Activated naive CD4-positive, alpha-beta T cell treated with anti-CD3 and anti-CD28 coated beads for 36 hours (primary cell): ENCODE measurements at regions not wholly inside any gene's neighbourhood (a gene's known extent, or its start where the extent isn't known, plus 50 kb on each side); places are given as distances from the start of the nearest gene placed in this dataset.

ENCODE experiments used
- CTCF ChIA-PET: fragments of 350-600 bp; sonication (Branson Sonifier 250); formaldehyde crosslinking; loops from one replicate; lab custom pipeline; 2021; ENCODE audit warnings: antibody characterized with exemption; lab: Charles Lee
- DNase-seq: peaks from one replicate; pipeline ENCODE4 v3.0.0-alpha.2; 2020
- H3K27ac Mint-ChIP-seq: one replicate; pipeline ENCODE4 v1.8.0; 2021; ENCODE audit warnings: mild to moderate bottlenecking, mixed read lengths
- H3K27me3 Mint-ChIP-seq: one replicate; pipeline ENCODE4 v1.8.0; 2021; ENCODE audit warnings: low read depth, mixed read lengths
- H3K36me3 Mint-ChIP-seq: one replicate; pipeline ENCODE4 v1.8.0; 2021; ENCODE audit warnings: low read depth, mixed read lengths
- H3K4me1 Mint-ChIP-seq: one replicate; pipeline ENCODE4 v1.8.0; 2021; ENCODE audit warnings: low read depth, mixed read lengths
- H3K4me3 Mint-ChIP-seq: one replicate; pipeline ENCODE4 v1.8.0; 2021; ENCODE audit warnings: mild to moderate bottlenecking, moderate library complexity, mixed read lengths
- H3K9me3 Mint-ChIP-seq: one replicate; pipeline ENCODE4 v1.8.0; 2021; ENCODE audit warnings: mixed read lengths
- intact Hi-C: fragments of 100-400 bp; cut with micrococcal nuclease; formaldehyde crosslinking; loops from one replicate; pipeline ENCODE4 v1.15.1; 2023

DNA sequence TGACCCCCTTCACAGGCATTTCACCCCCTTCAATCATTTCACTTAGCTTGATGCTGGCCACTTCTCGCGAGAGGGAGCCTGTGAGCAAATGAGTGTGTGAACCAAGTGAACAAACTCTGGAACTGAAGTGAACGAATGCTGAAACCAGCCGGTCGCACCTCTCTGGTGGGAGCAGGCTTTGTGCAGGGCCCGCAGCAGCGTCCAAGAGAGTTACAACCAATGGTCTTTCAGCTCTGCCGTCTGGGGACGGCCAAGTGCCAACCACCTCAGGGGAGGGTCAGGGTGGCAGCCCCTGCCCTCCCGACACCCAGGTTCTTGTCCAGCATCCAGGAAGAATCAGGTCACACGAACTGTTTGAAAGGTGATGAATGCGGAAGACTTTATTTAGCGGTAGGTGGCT is 764.0 kb downstream of the SUCLG1 start:
- no peaks in the 10 kb centered on the region for H3K4me1 Mint-ChIP-seq
- intact Hi-C loops, result no loop called here
- peaks cover 2% of the 10 kb centered on the region for H3K9me3 Mint-ChIP-seq
- CTCF ChIA-PET, result no interaction called here
- H3K4me3 Mint-ChIP-seq, result no peak overlapping the region
- H3K27ac Mint-ChIP-seq, result no peak overlapping the region
- no peak for DNase-seq
- H3K27me3 Mint-ChIP-seq, result no peaks in the 10 kb centered on the region
- H3K36me3 Mint-ChIP-seq, result no peaks in the 10 kb centered on the region

DNA sequence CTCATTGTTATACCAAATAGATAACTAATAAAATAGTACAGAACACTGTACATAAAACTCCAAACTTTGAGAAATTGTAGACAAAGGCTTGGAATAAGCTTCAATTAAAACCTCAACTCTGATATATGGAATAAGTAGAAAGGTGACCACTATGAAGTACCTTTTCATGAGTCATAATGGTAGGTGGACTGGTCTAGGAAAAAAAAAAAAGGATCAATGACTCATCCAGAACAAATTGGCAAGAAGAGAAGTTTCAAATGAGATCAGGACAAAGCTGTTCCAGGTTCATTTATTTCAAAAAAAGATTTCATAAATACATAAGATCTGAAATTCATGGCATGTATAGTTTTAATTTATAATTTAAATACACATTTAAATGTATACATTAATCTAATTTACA is 769.7 kb downstream of the SUCLG1 start:
- H3K4me3 Mint-ChIP-seq, result no peak overlapping the region
- no peaks in the 10 kb centered on the region for H3K4me1 Mint-ChIP-seq
- H3K36me3 Mint-ChIP-seq, result no peaks in the 10 kb centered on the region

DNA sequence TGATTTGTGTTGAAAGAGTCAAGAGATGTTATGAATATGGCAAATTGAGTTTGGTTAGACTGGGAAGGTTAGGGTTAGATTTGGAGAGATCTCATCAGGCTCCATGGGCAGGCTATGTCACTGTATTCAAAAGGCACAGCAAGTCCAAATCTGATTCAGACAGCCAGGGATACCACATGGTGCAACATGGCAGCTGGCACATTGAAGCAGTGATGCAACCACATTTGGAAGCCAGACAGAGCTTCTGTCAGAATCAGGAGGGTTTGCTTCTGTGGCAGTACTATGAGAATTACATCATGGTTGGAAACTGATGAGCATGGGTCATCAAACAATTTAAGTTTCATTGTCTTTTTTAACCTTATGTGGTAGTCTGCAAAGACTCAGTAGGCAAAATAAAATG is 772.2 kb downstream of the SUCLG1 start:
- Mint-ChIP-seq H3K4me3 (no peak overlapping the region), H3K27me3 (no peaks in the 10 kb centered on the region)

More for the DNA sequence above, 769.7 kb downstream of the SUCLG1 start:
- no peaks in the 10 kb centered on the region for H3K9me3 Mint-ChIP-seq
- H3K27me3 Mint-ChIP-seq, result no peaks in the 10 kb centered on the region
- CTCF ChIA-PET, result interaction anchor here (0.6 kb wide), 1 partner anchor 261 kb away, joined by 6 read pairs; no protein-coding TSS in a partner anchor
- intact Hi-C loops, result no loop called here
- DNase-seq, result no peak
- H3K27ac Mint-ChIP-seq, result no peak overlapping the region

DNA sequence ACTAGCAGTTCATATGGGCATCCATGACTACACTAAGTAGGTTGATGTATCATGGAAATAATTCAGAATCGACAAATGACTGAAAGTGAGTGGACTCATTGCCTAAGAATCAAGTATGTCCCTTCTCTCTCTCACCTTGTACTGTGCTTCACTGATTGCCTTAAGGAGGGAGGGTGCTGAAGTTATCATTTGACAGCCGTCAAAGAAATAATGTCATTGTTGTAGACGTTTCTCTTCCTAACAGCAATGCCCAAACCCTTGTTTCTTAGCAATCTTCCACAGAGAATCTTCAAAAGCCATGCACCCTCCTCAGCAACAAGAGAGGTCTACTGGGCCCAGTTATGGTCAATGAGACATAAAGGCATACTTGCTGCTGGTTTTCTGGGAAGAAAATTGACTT is 785.0 kb downstream of the SUCLG1 start:
- H3K27ac Mint-ChIP-seq, result no peak overlapping the region
- no peak for DNase-seq
- H3K4me1 Mint-ChIP-seq, result no peaks in the 10 kb centered on the region
- H3K36me3 Mint-ChIP-seq, result no peaks in the 10 kb centered on the region
- intact Hi-C loops, result no loop called here
- no peaks in the 10 kb centered on the region for H3K27me3 Mint-ChIP-seq
- CTCF ChIA-PET, result no interaction called here
- H3K4me3 Mint-ChIP-seq, result no peak overlapping the region
- peaks cover 8% of the 10 kb centered on the region for H3K9me3 Mint-ChIP-seq

More for the DNA sequence above, 772.2 kb downstream of the SUCLG1 start:
- intact Hi-C loops, result no loop called here
- DNase-seq, result no peak
- CTCF ChIA-PET, result no interaction called here
- H3K4me1 Mint-ChIP-seq, result no peaks in the 10 kb centered on the region
- H3K27ac Mint-ChIP-seq, result no peak overlapping the region
- no peaks in the 10 kb centered on the region for H3K9me3 Mint-ChIP-seq
- no peaks in the 10 kb centered on the region for H3K36me3 Mint-ChIP-seq

DNA sequence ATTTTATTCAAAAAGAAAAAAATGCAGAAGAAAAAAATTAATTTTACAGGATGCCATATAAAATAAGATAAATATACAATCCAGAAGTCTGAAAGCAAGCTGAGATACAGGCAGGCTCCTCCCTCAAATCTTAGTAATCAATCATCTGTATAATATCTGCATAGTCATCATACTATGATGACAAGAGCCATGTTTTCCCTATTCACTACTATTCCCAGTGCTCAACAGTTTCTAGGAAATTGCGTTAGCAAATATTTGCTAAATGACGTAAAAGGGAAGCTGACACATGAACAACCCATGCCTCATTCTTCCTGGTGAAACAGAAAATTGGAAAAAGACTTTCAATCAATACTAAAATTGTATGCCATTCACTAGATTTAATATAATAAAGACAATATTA is 793.2 kb downstream of the SUCLG1 start:
- intact Hi-C loops, result no loop called here
- Mint-ChIP-seq H3K9me3 (no peaks in the 10 kb centered on the region), H3K27me3 (no peaks in the 10 kb centered on the region), H3K36me3 (no peaks in the 10 kb centered on the region), H3K4me1 (no peaks in the 10 kb centered on the region), H3K27ac (no peak overlapping the region), H3K4me3 (no peak overlapping the region)
- no peak for DNase-seq
- CTCF ChIA-PET, result no interaction called here

DNA sequence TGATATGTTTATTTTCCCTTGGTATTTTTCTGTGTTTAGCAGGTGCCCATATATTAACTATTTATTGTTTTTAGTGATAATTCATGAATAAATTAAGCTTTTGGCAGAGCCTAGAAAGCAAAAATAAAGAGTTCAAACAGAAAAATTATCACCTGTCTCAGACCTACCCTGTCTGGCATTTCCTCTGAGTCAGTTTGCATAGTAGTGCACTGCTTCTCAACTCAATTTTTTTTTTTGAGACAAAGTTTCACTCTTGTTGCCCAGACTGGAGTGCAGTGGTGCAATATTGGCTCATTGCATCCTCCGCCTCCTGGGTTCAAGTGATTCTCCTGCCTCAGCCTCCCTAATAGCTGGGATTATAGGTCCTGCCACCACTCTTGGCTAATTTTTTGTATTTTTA is 793.9 kb downstream of the SUCLG1 start:
- no peak overlapping the region for H3K4me3 Mint-ChIP-seq
- no peaks in the 10 kb centered on the region for H3K27me3 Mint-ChIP-seq
- CTCF ChIA-PET, result no interaction called here
- no peak overlapping the region for H3K27ac Mint-ChIP-seq
- no peak for DNase-seq
- H3K4me1 Mint-ChIP-seq, result no peaks in the 10 kb centered on the region
- no peaks in the 10 kb centered on the region for H3K9me3 Mint-ChIP-seq
- intact Hi-C loops, result no loop called here
- H3K36me3 Mint-ChIP-seq, result no peaks in the 10 kb centered on the region

DNA sequence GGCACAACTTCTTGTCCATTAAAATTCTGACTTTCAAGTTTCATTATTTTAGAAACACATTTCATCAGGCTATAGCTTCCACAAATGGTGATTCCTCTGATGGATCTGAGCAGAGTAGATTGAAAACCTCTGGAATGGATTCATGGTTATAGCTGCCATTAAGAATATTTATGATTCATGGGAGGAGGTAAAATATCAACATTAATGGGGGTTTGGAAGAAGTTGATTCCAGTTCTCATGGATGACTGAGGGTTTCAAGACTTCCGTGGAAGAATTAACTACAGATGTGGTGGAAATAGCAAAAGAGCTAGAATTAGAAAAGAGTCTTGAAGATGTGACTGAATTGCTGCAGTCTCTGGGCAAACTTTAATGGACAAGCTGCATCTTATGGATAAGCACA is 797.4 kb downstream of the SUCLG1 start:
- no peak overlapping the region for H3K27ac Mint-ChIP-seq
- intact Hi-C loops, result no loop called here
- no peak for DNase-seq
- CTCF ChIA-PET, result no interaction called here
- H3K9me3 Mint-ChIP-seq, result no peaks in the 10 kb centered on the region
- no peak overlapping the region for H3K4me3 Mint-ChIP-seq
- H3K4me1 Mint-ChIP-seq, result no peaks in the 10 kb centered on the region
- H3K36me3 Mint-ChIP-seq, result no peaks in the 10 kb centered on the region
- no peaks in the 10 kb centered on the region for H3K27me3 Mint-ChIP-seq

DNA sequence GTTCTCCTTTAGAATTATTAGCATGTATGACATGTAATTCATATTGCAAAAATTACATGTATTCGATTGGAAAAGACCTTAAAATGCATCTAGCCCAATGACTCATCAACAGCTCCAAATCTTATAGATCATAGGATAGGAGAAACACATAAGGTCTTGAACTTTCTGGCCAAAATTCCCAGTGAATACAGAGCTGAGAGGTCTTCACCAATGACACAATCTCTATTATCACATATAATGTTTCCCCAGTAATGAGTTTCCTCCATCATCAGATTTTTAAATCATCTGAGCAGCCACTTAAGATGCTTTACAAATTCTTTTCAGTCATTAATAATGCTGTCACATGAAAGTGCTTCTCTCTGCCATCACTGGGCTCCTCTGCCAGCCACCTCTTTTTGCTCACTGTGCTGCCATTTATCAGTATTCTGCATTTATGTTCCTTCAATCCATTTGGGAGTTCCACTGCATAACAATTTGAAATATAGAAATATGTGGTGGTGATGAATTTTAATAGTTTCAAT is 804.9 kb downstream of the SUCLG1 start:
- intact Hi-C loops, result no loop called here
- no peaks in the 10 kb centered on the region for H3K27me3 Mint-ChIP-seq
- DNase-seq, result no peak
- H3K36me3 Mint-ChIP-seq, result no peaks in the 10 kb centered on the region
- H3K4me1 Mint-ChIP-seq, result no peaks in the 10 kb centered on the region
- CTCF ChIA-PET, result no interaction called here
- no peak overlapping the region for H3K4me3 Mint-ChIP-seq
- no peaks in the 10 kb centered on the region for H3K9me3 Mint-ChIP-seq
- no peak overlapping the region for H3K27ac Mint-ChIP-seq

DNA sequence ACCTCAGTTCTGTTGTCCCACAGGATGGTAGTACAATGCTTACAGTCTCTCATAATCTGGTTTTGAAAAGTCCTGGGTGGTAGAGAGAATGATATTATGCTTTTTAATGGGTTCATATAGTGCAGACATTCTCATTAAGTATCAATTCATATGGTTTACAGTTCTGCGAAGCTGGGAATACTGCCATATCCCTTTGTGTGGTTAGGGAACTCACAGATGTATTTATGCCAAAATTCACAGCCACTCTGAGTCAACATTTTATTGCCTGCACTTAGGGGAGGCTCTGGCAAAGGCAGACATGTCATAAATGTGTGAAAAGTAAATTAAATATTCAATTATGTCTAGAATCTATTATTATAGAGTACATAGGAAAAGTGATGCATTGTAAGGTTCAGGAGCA is 808.2 kb downstream of the SUCLG1 start:
- no peak for DNase-seq
- intact Hi-C loops, result no loop called here
- H3K27ac Mint-ChIP-seq, result no peak overlapping the region
- H3K36me3 Mint-ChIP-seq, result no peaks in the 10 kb centered on the region
- H3K9me3 Mint-ChIP-seq, result no peaks in the 10 kb centered on the region
- CTCF ChIA-PET, result no interaction called here
- H3K4me3 Mint-ChIP-seq, result no peak overlapping the region
- no peaks in the 10 kb centered on the region for H3K4me1 Mint-ChIP-seq
- H3K27me3 Mint-ChIP-seq, result no peaks in the 10 kb centered on the region

DNA sequence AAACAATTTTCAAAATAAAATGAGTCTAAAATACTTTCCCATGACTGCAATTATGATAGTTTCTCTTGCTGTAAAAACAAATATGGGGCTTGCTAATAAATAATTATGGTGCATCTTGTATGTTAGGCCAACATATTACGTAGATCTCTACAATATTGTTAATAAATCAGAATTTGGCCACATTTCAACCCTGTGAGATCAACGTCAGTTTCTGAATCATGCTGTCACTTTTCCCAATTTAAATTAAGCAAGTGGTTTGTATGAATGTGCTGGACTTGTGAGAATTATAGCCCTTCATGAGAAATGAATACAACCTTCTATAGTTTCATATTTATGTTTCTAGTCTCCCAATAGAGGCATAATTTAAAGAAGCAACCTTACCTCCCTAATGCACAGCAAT is 808.9 kb downstream of the SUCLG1 start:
- Mint-ChIP-seq H3K4me3 (no peak overlapping the region), H3K27me3 (no peaks in the 10 kb centered on the region), H3K36me3 (no peaks in the 10 kb centered on the region), H3K4me1 (no peaks in the 10 kb centered on the region), H3K9me3 (no peaks in the 10 kb centered on the region), H3K27ac (no peak overlapping the region)
- CTCF ChIA-PET, result no interaction called here
- intact Hi-C loops, result no loop called here
- no peak for DNase-seq

DNA sequence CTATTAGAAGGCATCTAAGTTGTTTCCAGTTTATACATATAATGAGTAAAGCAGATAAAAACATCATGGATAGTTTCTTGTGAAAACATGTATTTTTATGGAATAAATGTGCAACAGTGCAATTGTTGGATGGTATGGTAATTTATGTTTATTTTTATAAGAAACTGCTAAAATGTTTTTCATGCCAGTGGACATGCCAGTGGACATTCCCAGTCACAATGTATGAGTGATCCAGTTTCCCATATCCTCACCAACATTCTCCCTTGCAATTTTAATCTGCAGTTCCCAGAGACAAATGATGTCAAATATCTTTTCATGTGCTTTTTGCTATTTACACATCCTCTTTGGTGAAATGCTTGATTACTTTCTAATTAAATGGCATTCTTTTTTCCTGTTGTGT is 818.6 kb downstream of the SUCLG1 start:
- Mint-ChIP-seq H3K36me3 (no peaks in the 10 kb centered on the region), H3K27ac (no peak overlapping the region), H3K4me1 (no peaks in the 10 kb centered on the region), H3K4me3 (no peak overlapping the region), H3K27me3 (no peaks in the 10 kb centered on the region), H3K9me3 (no peaks in the 10 kb centered on the region)
- no peak for DNase-seq
- intact Hi-C loops, result no loop called here
- CTCF ChIA-PET, result no interaction called here

DNA sequence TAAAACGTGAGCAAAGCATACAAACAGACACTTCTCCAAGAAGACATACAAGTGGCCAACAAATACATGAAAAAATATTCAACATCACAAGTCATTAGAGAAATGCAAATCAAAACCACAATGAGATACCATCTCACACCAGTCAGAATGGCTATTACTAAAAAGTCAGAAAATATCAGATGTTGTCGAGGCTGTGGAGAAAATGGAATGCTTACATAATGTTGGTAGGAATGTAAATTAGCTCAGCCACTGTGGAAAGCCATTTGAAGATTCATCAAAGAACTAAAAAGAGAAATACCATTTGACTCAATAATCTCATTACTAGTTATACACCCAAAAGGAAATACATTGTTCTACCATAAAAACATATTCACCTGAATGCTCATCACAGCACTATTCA is 825.7 kb downstream of the SUCLG1 start:
- intact Hi-C loops, result no loop called here

DNA sequence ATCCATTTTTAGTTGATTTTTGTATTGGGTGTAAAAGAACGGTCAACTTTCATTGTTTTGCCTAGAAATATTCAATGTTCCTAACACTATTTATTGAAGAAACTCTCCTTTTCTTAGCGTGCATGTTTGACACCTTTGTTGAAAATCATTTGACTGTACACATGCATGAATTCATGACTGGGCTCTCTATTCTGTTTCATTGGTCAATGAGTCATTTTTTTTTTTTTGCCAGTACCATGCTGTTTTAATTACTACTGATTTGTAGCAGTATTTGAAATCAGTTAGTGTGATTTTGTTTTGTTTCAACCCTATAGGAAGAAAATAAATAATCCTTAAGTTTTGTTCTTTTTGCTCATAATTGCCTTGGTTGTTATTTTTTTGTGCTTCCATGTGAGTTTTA is 828.7 kb downstream of the SUCLG1 start:
- peaks cover 3% of the 10 kb centered on the region for H3K9me3 Mint-ChIP-seq
- H3K4me3 Mint-ChIP-seq, result no peak overlapping the region
- CTCF ChIA-PET, result no interaction called here
- no peak overlapping the region for H3K27ac Mint-ChIP-seq
- no peaks in the 10 kb centered on the region for H3K36me3 Mint-ChIP-seq
- no peak for DNase-seq
- no peaks in the 10 kb centered on the region for H3K4me1 Mint-ChIP-seq
- H3K27me3 Mint-ChIP-seq, result no peaks in the 10 kb centered on the region
- intact Hi-C loops, result no loop called here

More for the DNA sequence above, 825.7 kb downstream of the SUCLG1 start:
- Mint-ChIP-seq H3K4me3 (no peak overlapping the region), H3K4me1 (no peaks in the 10 kb centered on the region), H3K27me3 (no peaks in the 10 kb centered on the region), H3K27ac (no peak overlapping the region), H3K36me3 (no peaks in the 10 kb centered on the region), H3K9me3 (peaks cover 2% of the 10 kb centered on the region)
- CTCF ChIA-PET, result no interaction called here
- no peak for DNase-seq

DNA sequence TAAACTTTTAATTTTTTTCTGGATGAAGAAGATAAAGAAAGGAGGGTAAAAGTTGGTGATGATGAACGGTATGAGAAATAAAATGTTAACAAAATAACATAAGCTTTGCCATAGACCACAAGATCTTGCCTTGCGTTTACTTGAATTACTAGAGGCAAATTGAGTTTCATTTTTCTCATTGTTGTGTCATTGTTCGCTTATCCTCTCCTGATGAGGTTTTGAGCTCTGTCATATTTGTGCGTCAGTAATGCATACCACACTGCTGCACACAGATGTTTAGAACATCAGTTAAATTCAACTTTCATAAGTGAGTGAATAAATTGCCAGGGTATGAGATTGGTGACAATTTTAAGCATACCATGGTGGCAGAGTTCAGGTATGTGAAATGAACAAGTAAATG is 843.6 kb downstream of the SUCLG1 start:
- DNase-seq, result no peak
- H3K9me3 Mint-ChIP-seq, result no peaks in the 10 kb centered on the region
- no peak overlapping the region for H3K27ac Mint-ChIP-seq
- no peaks in the 10 kb centered on the region for H3K27me3 Mint-ChIP-seq
- intact Hi-C loops, result no loop called here
- CTCF ChIA-PET, result no interaction called here
- no peak overlapping the region for H3K4me3 Mint-ChIP-seq
- H3K4me1 Mint-ChIP-seq, result no peaks in the 10 kb centered on the region
- no peaks in the 10 kb centered on the region for H3K36me3 Mint-ChIP-seq
